SK-N-SH treated with all-trans-retinoic acid at 6 μM for 48 hours (cell line): ENCODE measurements at regions not wholly inside any gene's neighbourhood (a gene's known extent, or its start where the extent isn't known, plus 50 kb on each side); places are given as distances from the start of the nearest gene placed in this dataset.

Experiments
- ATAC-seq: fragments of 200-7000 bp; cut with Tn5 transposase; 3 replicates; pipeline ENCODE4 v1.9.1; 2020; ENCODE audit warnings: mild to moderate bottlenecking, moderate library complexity
- ARNTL ChIP-seq: fragments of 450-650 bp; formaldehyde crosslinking; IDR thresholded peaks from 2 replicates; pipeline ENCODE4 v1.5.0; 2020; ENCODE audit warnings: low read depth, mild to moderate bottlenecking, moderate library complexity, borderline replicate concordance
- BACH2 ChIP-seq: fragments of 250-450 bp; sonication (Bioruptor Pico); IDR thresholded peaks from 2 replicates; pipeline ENCODE4 v1.9.0; 2021; ENCODE audit warnings: mild to moderate bottlenecking, borderline replicate concordance
- CSDC2 ChIP-seq: fragments of 250-450 bp; sonication (Bioruptor Pico); IDR thresholded peaks from 2 replicates; pipeline ENCODE4 v1.5.0; 2020; ENCODE audit warnings: mild to moderate bottlenecking, moderate library complexity
- ESRRG ChIP-seq: fragments of 250-450 bp; sonication (Bioruptor Pico); IDR thresholded peaks from 2 replicates; pipeline ENCODE4 v1.6.1; 2021; ENCODE audit warnings: mild to moderate bottlenecking
- GLIS3 ChIP-seq: fragments of 250-450 bp; sonication (Bioruptor Pico); IDR thresholded peaks from 2 replicates; pipeline ENCODE4 v1.5.0; 2020; ENCODE audit warnings: mild to moderate bottlenecking, moderate library complexity
- OSR1 ChIP-seq: fragments of 250-450 bp; sonication (Bioruptor Pico); IDR thresholded peaks from 2 replicates; pipeline ENCODE4 v1.8.0; 2022; ENCODE audit warnings: moderate library complexity, mild to moderate bottlenecking, inconsistent platforms
- RARB ChIP-seq: fragments of 250-450 bp; sonication (Bioruptor Pico); IDR thresholded peaks from 2 replicates; pipeline ENCODE4 v1.8.0; 2021; ENCODE audit warnings: mild to moderate bottlenecking, moderate library complexity
- SNAI2 ChIP-seq: fragments of 250-450 bp; sonication (Bioruptor Pico); IDR thresholded peaks from 2 replicates; pipeline ENCODE4 v1.5.0; 2020; ENCODE audit warnings: mild to moderate bottlenecking, moderate library complexity
- TCF4 ChIP-seq: fragments of 250-450 bp; sonication (Bioruptor Pico); IDR thresholded peaks from 2 replicates; pipeline ENCODE4 v1.8.0; 2021; ENCODE audit warnings: mild to moderate bottlenecking, moderate library complexity, borderline replicate concordance
- TOX ChIP-seq: fragments of 250-450 bp; sonication (Bioruptor Pico); IDR thresholded peaks from 2 replicates; pipeline ENCODE4 v1.8.0; 2021; ENCODE audit warnings: mild to moderate bottlenecking, moderate library complexity, borderline replicate concordance
- ZC3H10 ChIP-seq: fragments of 250-450 bp; sonication (Bioruptor Pico); IDR thresholded peaks from 2 replicates; pipeline ENCODE4 v1.5.1; 2021; ENCODE audit warnings: mild to moderate bottlenecking, moderate library complexity
- ZFP3 ChIP-seq: fragments of 250-450 bp; sonication (Bioruptor Pico); IDR thresholded peaks from 2 replicates; pipeline ENCODE4 v1.5.0; 2020; ENCODE audit warnings: mild to moderate bottlenecking, moderate library complexity
- ZFP30 ChIP-seq: fragments of 450-650 bp; formaldehyde crosslinking; IDR thresholded peaks from 2 replicates; pipeline ENCODE4 v1.5.0; 2022; ENCODE audit warnings: mild to moderate bottlenecking, moderate library complexity
- ZNF565 ChIP-seq: fragments of 450-650 bp; formaldehyde crosslinking; conservative IDR thresholded peaks from 2 replicates; pipeline ENCODE4 v1.5.0; 2020; ENCODE audit warnings: low read depth, mild to moderate bottlenecking, moderate library complexity
- ZNF70 ChIP-seq: fragments of 450-650 bp; formaldehyde crosslinking; IDR thresholded peaks from 2 replicates; pipeline ENCODE4 v1.5.0; 2020; ENCODE audit warnings: mild to moderate bottlenecking, moderate library complexity
- ZNF8 ChIP-seq: fragments of 450-650 bp; formaldehyde crosslinking; IDR thresholded peaks from 2 replicates; pipeline ENCODE4 v1.5.0; 2020; ENCODE audit warnings: mild to moderate bottlenecking, moderate library complexity
- TF ChIP-seq, protein P1 (sequence below): fragments of 250-450 bp; sonication (Bioruptor Pico); IDR thresholded peaks from 2 replicates; pipeline ENCODE4 v1.8.0; 2020; ENCODE audit warnings: mild to moderate bottlenecking, moderate library complexity, borderline replicate concordance
- TF ChIP-seq, protein P2 (sequence below): fragments of 250-450 bp; sonication (Bioruptor Pico); IDR thresholded peaks from 2 replicates; pipeline ENCODE4 v1.8.0; 2021; ENCODE audit warnings: low read depth, mild to moderate bottlenecking, moderate library complexity, borderline replicate concordance
- TF ChIP-seq, protein P3 (sequence below): fragments of 250-450 bp; sonication (Bioruptor Pico); IDR thresholded peaks from 2 replicates; pipeline ENCODE4 v1.5.0; 2020; ENCODE audit warnings: mild to moderate bottlenecking, moderate library complexity
- TF ChIP-seq, protein P4 (sequence below): fragments of 250-450 bp; sonication (Bioruptor Pico); IDR thresholded peaks from 2 replicates; pipeline ENCODE4 v1.5.1; 2020; ENCODE audit warnings: low read depth, mild to moderate bottlenecking, moderate library complexity
- TF ChIP-seq, protein P5 (sequence below): fragments of 250-450 bp; sonication (Bioruptor Pico); IDR thresholded peaks from 2 replicates; pipeline ENCODE4 v1.5.1; 2021; ENCODE audit warnings: mild to moderate bottlenecking, moderate library complexity

DNA sequence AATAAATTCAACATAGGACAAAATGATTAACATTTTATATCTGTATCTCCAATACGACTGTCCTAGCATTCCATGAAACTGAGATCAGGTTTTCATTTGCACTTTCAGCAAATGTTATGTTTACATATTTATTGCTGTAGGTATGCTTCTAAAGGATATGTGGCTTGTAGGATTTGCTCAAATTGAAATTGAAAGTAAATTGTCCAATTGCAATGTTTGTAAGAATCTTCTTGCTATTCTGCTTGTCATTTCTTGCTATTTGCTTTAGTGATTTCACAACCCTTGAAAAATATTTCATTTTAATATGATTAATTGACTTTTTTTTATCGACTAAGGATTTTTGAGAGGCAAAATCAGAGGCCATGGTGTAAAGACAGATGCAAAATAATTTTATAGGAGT is 904.2 kb upstream of the RAG2 start:
- no peak for ATAC-seq
- TF ChIP-seq CSDC2 (CRISPR knock-in tag) (no peak), ZNF8 (no peak), ZC3H10 (CRISPR knock-in tag) (no peak), ZFP30 (CRISPR knock-in tag) (no peak), ARNTL (CRISPR knock-in tag) (no peak), ZNF70 (CRISPR knock-in tag) (no peak), BACH2 (CRISPR knock-in tag) (no peak)
- TF ChIP-seq, protein P1, sequence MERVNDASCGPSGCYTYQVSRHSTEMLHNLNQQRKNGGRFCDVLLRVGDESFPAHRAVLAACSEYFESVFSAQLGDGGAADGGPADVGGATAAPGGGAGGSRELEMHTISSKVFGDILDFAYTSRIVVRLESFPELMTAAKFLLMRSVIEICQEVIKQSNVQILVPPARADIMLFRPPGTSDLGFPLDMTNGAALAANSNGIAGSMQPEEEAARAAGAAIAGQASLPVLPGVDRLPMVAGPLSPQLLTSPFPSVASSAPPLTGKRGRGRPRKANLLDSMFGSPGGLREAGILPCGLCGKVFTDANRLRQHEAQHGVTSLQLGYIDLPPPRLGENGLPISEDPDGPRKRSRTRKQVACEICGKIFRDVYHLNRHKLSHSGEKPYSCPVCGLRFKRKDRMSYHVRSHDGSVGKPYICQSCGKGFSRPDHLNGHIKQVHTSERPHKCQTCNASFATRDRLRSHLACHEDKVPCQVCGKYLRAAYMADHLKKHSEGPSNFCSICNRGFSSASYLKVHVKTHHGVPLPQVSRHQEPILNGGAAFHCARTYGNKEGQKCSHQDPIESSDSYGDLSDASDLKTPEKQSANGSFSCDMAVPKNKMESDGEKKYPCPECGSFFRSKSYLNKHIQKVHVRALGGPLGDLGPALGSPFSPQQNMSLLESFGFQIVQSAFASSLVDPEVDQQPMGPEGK (CRISPR knock-in tag), result no peak
- TF ChIP-seq, protein P2, sequence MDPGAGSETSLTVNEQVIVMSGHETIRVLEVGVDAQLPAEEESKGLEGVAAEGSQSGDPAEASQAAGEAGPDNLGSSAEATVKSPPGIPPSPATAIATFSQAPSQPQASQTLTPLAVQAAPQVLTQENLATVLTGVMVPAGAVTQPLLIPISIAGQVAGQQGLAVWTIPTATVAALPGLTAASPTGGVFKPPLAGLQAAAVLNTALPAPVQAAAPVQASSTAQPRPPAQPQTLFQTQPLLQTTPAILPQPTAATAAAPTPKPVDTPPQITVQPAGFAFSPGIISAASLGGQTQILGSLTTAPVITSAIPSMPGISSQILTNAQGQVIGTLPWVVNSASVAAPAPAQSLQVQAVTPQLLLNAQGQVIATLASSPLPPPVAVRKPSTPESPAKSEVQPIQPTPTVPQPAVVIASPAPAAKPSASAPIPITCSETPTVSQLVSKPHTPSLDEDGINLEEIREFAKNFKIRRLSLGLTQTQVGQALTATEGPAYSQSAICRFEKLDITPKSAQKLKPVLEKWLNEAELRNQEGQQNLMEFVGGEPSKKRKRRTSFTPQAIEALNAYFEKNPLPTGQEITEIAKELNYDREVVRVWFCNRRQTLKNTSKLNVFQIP, result no peak
- TF ChIP-seq, protein P3, sequence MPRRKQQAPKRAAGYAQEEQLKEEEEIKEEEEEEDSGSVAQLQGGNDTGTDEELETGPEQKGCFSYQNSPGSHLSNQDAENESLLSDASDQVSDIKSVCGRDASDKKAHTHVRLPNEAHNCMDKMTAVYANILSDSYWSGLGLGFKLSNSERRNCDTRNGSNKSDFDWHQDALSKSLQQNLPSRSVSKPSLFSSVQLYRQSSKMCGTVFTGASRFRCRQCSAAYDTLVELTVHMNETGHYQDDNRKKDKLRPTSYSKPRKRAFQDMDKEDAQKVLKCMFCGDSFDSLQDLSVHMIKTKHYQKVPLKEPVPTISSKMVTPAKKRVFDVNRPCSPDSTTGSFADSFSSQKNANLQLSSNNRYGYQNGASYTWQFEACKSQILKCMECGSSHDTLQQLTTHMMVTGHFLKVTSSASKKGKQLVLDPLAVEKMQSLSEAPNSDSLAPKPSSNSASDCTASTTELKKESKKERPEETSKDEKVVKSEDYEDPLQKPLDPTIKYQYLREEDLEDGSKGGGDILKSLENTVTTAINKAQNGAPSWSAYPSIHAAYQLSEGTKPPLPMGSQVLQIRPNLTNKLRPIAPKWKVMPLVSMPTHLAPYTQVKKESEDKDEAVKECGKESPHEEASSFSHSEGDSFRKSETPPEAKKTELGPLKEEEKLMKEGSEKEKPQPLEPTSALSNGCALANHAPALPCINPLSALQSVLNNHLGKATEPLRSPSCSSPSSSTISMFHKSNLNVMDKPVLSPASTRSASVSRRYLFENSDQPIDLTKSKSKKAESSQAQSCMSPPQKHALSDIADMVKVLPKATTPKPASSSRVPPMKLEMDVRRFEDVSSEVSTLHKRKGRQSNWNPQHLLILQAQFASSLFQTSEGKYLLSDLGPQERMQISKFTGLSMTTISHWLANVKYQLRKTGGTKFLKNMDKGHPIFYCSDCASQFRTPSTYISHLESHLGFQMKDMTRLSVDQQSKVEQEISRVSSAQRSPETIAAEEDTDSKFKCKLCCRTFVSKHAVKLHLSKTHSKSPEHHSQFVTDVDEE, result no peak
- TF ChIP-seq, all 23 proteins: peak for 0

DNA sequence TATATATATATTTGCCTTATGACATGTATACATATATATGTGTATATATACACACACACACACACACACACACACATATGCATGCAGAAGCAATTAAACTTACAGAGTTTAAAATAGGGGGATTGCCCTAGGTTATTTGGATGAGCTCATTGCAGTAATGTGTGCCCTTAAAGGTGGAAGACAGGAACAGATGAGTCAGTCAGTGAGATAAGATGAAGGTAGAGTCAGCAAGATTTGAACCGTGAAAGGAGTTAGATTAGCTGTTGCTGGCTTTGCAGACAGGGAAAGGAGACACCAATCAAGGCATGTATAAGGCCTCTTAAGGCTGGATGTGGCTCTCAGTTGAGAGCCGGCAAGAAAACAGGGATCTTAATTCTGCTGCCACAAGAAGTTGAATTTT is 902.4 kb upstream of the RAG2 start:
- TF ChIP-seq CSDC2 (CRISPR knock-in tag) (no peak), ZC3H10 (CRISPR knock-in tag) (no peak), ZFP30 (CRISPR knock-in tag) (no peak), ESRRG (CRISPR knock-in tag) (no peak), ZNF8 (no peak), TCF4 (no peak), GLIS3 (CRISPR knock-in tag) (no peak), SNAI2 (CRISPR knock-in tag) (no peak), TOX (no peak), OSR1 (CRISPR knock-in tag) (no peak), ZFP3 (CRISPR knock-in tag) (no peak), ZNF565 (no peak), RARB (CRISPR knock-in tag) (no peak)
- TF ChIP-seq, protein P4, sequence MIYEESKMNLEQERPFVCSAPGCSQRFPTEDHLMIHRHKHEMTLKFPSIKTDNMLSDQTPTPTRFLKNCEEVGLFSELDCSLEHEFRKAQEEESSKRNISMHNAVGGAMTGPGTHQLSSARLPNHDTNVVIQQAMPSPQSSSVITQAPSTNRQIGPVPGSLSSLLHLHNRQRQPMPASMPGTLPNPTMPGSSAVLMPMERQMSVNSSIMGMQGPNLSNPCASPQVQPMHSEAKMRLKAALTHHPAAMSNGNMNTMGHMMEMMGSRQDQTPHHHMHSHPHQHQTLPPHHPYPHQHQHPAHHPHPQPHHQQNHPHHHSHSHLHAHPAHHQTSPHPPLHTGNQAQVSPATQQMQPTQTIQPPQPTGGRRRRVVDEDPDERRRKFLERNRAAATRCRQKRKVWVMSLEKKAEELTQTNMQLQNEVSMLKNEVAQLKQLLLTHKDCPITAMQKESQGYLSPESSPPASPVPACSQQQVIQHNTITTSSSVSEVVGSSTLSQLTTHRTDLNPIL, result no peak
- TF ChIP-seq, protein P5, sequence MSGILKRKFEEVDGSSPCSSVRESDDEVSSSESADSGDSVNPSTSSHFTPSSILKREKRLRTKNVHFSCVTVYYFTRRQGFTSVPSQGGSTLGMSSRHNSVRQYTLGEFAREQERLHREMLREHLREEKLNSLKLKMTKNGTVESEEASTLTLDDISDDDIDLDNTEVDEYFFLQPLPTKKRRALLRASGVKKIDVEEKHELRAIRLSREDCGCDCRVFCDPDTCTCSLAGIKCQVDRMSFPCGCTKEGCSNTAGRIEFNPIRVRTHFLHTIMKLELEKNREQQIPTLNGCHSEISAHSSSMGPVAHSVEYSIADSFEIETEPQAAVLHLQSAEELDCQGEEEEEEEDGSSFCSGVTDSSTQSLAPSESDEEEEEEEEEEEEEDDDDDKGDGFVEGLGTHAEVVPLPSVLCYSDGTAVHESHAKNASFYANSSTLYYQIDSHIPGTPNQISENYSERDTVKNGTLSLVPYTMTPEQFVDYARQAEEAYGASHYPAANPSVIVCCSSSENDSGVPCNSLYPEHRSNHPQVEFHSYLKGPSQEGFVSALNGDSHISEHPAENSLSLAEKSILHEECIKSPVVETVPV, result no peak
- TF ChIP-seq, protein P1 (CRISPR knock-in tag), result no peak
- TF ChIP-seq, protein P2, result no peak
- ATAC-seq, result no peak
